Panc1 (cell line): ENCODE measurements at regions not wholly inside any gene's neighbourhood (a gene's known extent, or its start where the extent isn't known, plus 50 kb on each side); places are given as distances from the start of the nearest gene placed in this dataset.

Source experiments
- ATAC-seq: fragments of 200-7000 bp; cut with Tn5 transposase; 2 replicates; pipeline ENCODE4 v1.9.1; 2020; ENCODE audit warnings: mild to moderate bottlenecking, moderate library complexity
- BruUV-seq: library from RNA; stranded (reverse); fragments of 400-500 nt; replicated peaks from 2 replicates; lab custom pipeline; 2021; lab: Mats Ljungman, UMichigan
- CTCF ChIA-PET: fragments of 300-600 bp; sonication (Branson Sonifier 250); formaldehyde crosslinking; loops from one replicate; lab custom pipeline; 2022; ENCODE audit warnings: antibody characterized with exemption; lab: Charles Lee
- POLR2A ChIA-PET: fragments of 300-600 bp; sonication (Branson Sonifier 250); formaldehyde crosslinking; loops from one replicate; lab custom pipeline; 2022; ENCODE audit warnings: antibody characterized with exemption; lab: Charles Lee
- DNase-seq: peaks from one replicate; pipeline ENCODE4 v3.0.0-alpha.2; 2010; ENCODE audit warnings: low read depth, low spot score
- H3K27ac ChIP-seq: 2 replicates; pipeline ENCODE4 v1.5.1; 2011; ENCODE audit warnings: mild to moderate bottlenecking, low read length, inconsistent platforms
- H3K27me3 ChIP-seq: fragments of 200-500 bp; sonication (Bioruptor generic); 2 replicates; pipeline ENCODE4 v1.6.0; 2014; ENCODE audit warnings: low read length, inconsistent platforms; ENCODE audit not compliant: control insufficient read depth, insufficient read depth
- H3K36me3 ChIP-seq: fragments of 200-500 bp; sonication (Bioruptor generic); 2 replicates; pipeline ENCODE4 v1.5.1; 2014; ENCODE audit warnings: inconsistent platforms, mild to moderate bottlenecking, low read length, moderate library complexity; ENCODE audit not compliant: control insufficient read depth, insufficient read depth
- H3K4me1 ChIP-seq: 2 replicates; pipeline ENCODE4 v1.5.1; 2011; ENCODE audit warnings: inconsistent platforms, mild to moderate bottlenecking, low read length, moderate library complexity; ENCODE audit not compliant: control insufficient read depth, insufficient read depth
- H3K4me3 ChIP-seq, 2 experiments: 2 replicates each; pipeline ENCODE4 v1.5.1; 2011 to 2012; ENCODE audit warnings: low read depth in 2 of 2, low read length in 2 of 2, mild to moderate bottlenecking in 2 of 2, inconsistent platforms in 1 of 2, moderate library complexity in 1 of 2
- H3K9me3 ChIP-seq: fragments of 200-500 bp; sonication (Bioruptor generic); 2 replicates; pipeline ENCODE4 v1.5.1; 2014; ENCODE audit warnings: low read depth, mild to moderate bottlenecking, inconsistent platforms, low read length, moderate library complexity; ENCODE audit not compliant: control insufficient read depth, insufficient read depth
- CTCF ChIP-seq: fragments of 450-650 bp; IDR thresholded peaks from 2 replicates; pipeline ENCODE4 v1.5.1; 2017; ENCODE audit warnings: mild to moderate bottlenecking
- POLR2AphosphoS5 ChIP-seq: IDR thresholded peaks from 2 replicates; pipeline ENCODE4 v1.6.1; 2012; ENCODE audit warnings: mild to moderate bottlenecking, low read depth, low read length, moderate library complexity
- SIN3A ChIP-seq: IDR thresholded peaks from 2 replicates; pipeline ENCODE4 v1.6.1; 2012; ENCODE audit warnings: low read depth, mild to moderate bottlenecking, low read length, moderate library complexity, borderline replicate concordance; ENCODE audit not compliant: insufficient read depth
- TCF7L2 ChIP-seq: IDR thresholded peaks from 2 replicates; pipeline ENCODE4 v1.6.1; 2011; ENCODE audit warnings: mild to moderate bottlenecking, low read depth, low read length, inconsistent platforms
- in situ Hi-C: cut with HindIII; loops from 2 replicates; pipeline ENCODE4 v1.10.0; 2016; ENCODE audit warnings: low sequenced_read_pairs, low pct_unique_long_range_greater_than_20kb
- intact Hi-C: fragments of 100-400 bp; cut with micrococcal nuclease; formaldehyde crosslinking; loops from one replicate; pipeline ENCODE4 v1.10.0; 2022; ENCODE audit not compliant: unreplicated experiment
- TF ChIP-seq, protein P1 (sequence below), 2 experiments: IDR thresholded peaks; 2 replicates each; pipeline ENCODE4 v1.6.1; 2011 to 2012; ENCODE audit warnings: low read depth in 2 of 2, control low read depth in 1 of 2, low read length in 1 of 2, mild to moderate bottlenecking in 1 of 2, moderate library complexity in 1 of 2; ENCODE audit not compliant: insufficient read depth in 1 of 2

- Histone ChIP-seq H3K4me1 (no peaks in the 10 kb centered on the region), H3K27me3 (0 out of 2 replicates have a peak, but pooled peaks cover 4% of the 10 kb centered on the region), H3K4me3 (no peak overlapping the region), H3K9me3 (no peaks in the 10 kb centered on the region), H3K36me3 (no peaks in the 10 kb centered on the region), H3K27ac (no peak overlapping the region)
- ChIA-PET CTCF (no interaction called here), POLR2A (no interaction called here)
- in situ Hi-C loops, result no loop called here
- ATAC-seq, result no peak
- BruUV-seq, result no TSS peak
- TF ChIP-seq SIN3A, result no peak
- TF ChIP-seq, protein P1, sequence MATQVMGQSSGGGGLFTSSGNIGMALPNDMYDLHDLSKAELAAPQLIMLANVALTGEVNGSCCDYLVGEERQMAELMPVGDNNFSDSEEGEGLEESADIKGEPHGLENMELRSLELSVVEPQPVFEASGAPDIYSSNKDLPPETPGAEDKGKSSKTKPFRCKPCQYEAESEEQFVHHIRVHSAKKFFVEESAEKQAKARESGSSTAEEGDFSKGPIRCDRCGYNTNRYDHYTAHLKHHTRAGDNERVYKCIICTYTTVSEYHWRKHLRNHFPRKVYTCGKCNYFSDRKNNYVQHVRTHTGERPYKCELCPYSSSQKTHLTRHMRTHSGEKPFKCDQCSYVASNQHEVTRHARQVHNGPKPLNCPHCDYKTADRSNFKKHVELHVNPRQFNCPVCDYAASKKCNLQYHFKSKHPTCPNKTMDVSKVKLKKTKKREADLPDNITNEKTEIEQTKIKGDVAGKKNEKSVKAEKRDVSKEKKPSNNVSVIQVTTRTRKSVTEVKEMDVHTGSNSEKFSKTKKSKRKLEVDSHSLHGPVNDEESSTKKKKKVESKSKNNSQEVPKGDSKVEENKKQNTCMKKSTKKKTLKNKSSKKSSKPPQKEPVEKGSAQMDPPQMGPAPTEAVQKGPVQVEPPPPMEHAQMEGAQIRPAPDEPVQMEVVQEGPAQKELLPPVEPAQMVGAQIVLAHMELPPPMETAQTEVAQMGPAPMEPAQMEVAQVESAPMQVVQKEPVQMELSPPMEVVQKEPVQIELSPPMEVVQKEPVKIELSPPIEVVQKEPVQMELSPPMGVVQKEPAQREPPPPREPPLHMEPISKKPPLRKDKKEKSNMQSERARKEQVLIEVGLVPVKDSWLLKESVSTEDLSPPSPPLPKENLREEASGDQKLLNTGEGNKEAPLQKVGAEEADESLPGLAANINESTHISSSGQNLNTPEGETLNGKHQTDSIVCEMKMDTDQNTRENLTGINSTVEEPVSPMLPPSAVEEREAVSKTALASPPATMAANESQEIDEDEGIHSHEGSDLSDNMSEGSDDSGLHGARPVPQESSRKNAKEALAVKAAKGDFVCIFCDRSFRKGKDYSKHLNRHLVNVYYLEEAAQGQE (IDR thresholded peaks at IDR 0.05; ENCODE audit: insufficient read depth in 1 of 2, low read depth in 2 of 2, low read length in 1 of 2), result no peak
- no peak for DNase-seq
- intact Hi-C loops, result no loop called here
These were observed 90.9 kb upstream of the WDR11 start for GRCh38 chr10:120760253-120760652.

DNA sequence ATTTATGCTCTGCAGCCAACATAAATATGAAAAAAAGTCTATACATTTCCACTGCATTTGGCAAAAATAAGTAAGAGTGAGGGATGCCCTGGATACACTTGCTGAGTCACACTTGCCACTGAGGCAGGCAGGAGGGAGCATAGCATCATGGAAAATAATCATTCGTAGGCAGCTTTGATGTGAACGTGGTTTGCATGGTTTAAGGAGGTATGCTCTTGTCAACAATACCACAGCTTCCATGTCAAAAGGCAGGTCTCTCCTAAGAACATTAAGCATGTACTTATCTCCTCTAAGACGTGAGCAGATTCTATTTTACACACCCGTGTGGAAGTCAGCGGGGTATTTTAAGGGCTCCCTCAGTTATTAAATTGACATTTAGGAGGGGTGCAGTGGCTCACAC is 89.2 kb upstream of the WDR11 start:
- ATAC-seq (no peak), DNase-seq (no peak)
- no peaks in the 10 kb centered on the region for H3K36me3 ChIP-seq
- ChIA-PET CTCF (no interaction called here), POLR2A (no interaction called here)
- no peaks in the 10 kb centered on the region for H3K9me3 ChIP-seq
- H3K4me3 ChIP-seq, result no peak overlapping the region
- H3K27ac ChIP-seq, result no peak overlapping the region
- peaks cover 4% of the 10 kb centered on the region; the same call in 1 of the 2 replicates for H3K27me3 ChIP-seq
- TF ChIP-seq SIN3A (no peak), CTCF (no peak), POLR2AphosphoS5 (no peak), TCF7L2 (no peak)
- TF ChIP-seq, protein P1 (IDR thresholded peaks at IDR 0.05; ENCODE audit: insufficient read depth in 1 of 2, low read depth in 2 of 2, low read length in 1 of 2), result no peak
- no peaks in the 10 kb centered on the region for H3K4me1 ChIP-seq
- no TSS peak for BruUV-seq
- intact Hi-C loops, result no loop called here
- in situ Hi-C loops, result no loop called here
